ENCODE measurements at regions not wholly inside any gene's neighbourhood (a gene's known extent, or its start where the extent isn't known, plus 50 kb on each side); places are given as distances from the start of the nearest gene placed in this dataset.
"Not testable (repeated sequence)": the region's sequence is repeated elsewhere in the genome, so short reads cannot be mapped to it uniquely, and the experiment has no call there.

- H3K9me3 ChIP-seq (ENCODE audit: control insufficient read depth, insufficient read depth, low read depth, low read length), result no peaks in the 10 kb centered on the region
- no peaks in the 10 kb centered on the region for H3K36me3 ChIP-seq (ENCODE audit: control insufficient read depth, insufficient read depth, low read length)
- DNase-seq (ENCODE audit: low read depth in 2 of 2), result no peak
- TF ChIP-seq CTCF (conservative IDR thresholded peaks at IDR 0.05 in 1 of 2, IDR thresholded peaks at IDR 0.05 in 1 of 2; ENCODE audit: low read depth in 1 of 2, low read length in 2 of 2), result no peak
- TF ChIP-seq EZH2 (IDR thresholded peaks at IDR 0.05; ENCODE audit: low read length, missing control alignments), result no peak
- no peaks in the 10 kb centered on the region for H4K20me1 ChIP-seq (ENCODE audit: control insufficient read depth, extremely low read depth, insufficient read depth, low read length)
- no peaks in the 10 kb centered on the region for H3K27me3 ChIP-seq (ENCODE audit: control insufficient read depth, insufficient read depth, low read length)
- no peak overlapping the region for H3K4me3 ChIP-seq (replicated peaks in 1 of 4; ENCODE audit: control extremely low read depth in 1 of 4, insufficient read depth in 1 of 4, low read depth in 3 of 4, low read length in 4 of 4)
- H3K4me1 ChIP-seq (ENCODE audit: control insufficient read depth, extremely low read depth, insufficient read depth, low read length), result no peaks in the 10 kb centered on the region
- no peak overlapping the region for H2AFZ ChIP-seq (ENCODE audit: low read length)
- H3K4me2 ChIP-seq (ENCODE audit: extremely low read depth, insufficient read depth, low read length), result no peak overlapping the region
- H3K79me2 ChIP-seq (ENCODE audit: control insufficient read depth, insufficient read depth, low read length), result no peaks in the 10 kb centered on the region
- H3K9ac ChIP-seq (ENCODE audit: insufficient read depth, low read length), result no peak overlapping the region
- no peak overlapping the region for H3K27ac ChIP-seq (ENCODE audit: insufficient read depth, low read length)
These were observed 545.4 kb downstream of the CDH9 start for GRCh38 chr5:26492906-26493459.

GRCh38 chr5:26487553-26487952, 550.8 kb downstream of the CDH9 start:
- H4K20me1 ChIP-seq (ENCODE audit: control insufficient read depth, extremely low read depth, insufficient read depth, low read length), result no peaks in the 10 kb centered on the region
- DNase-seq (ENCODE audit: low read depth in 2 of 2), result no peak
- no peak overlapping the region for H3K27ac ChIP-seq (ENCODE audit: insufficient read depth, low read length)
- H3K9ac ChIP-seq (ENCODE audit: insufficient read depth, low read length), result no peak overlapping the region
- H3K79me2 ChIP-seq (ENCODE audit: control insufficient read depth, insufficient read depth, low read length), result no peaks in the 10 kb centered on the region
- no peaks in the 10 kb centered on the region for H3K4me1 ChIP-seq (ENCODE audit: control insufficient read depth, extremely low read depth, insufficient read depth, low read length)
- no peak overlapping the region for H2AFZ ChIP-seq (ENCODE audit: low read length)
- H3K9me3 ChIP-seq (ENCODE audit: control insufficient read depth, insufficient read depth, low read depth, low read length), result no peaks in the 10 kb centered on the region
- H3K36me3 ChIP-seq (ENCODE audit: control insufficient read depth, insufficient read depth, low read length), result no peaks in the 10 kb centered on the region
- H3K27me3 ChIP-seq (ENCODE audit: control insufficient read depth, insufficient read depth, low read length), result no peaks in the 10 kb centered on the region
- no peak overlapping the region for H3K4me2 ChIP-seq (ENCODE audit: extremely low read depth, insufficient read depth, low read length)
- no peak overlapping the region for H3K4me3 ChIP-seq (replicated peaks in 1 of 4; ENCODE audit: control extremely low read depth in 1 of 4, insufficient read depth in 1 of 4, low read depth in 3 of 4, low read length in 4 of 4)
- TF ChIP-seq EZH2 (IDR thresholded peaks at IDR 0.05; ENCODE audit: low read length, missing control alignments) (no peak), CTCF (conservative IDR thresholded peaks at IDR 0.05 in 1 of 2, IDR thresholded peaks at IDR 0.05 in 1 of 2; ENCODE audit: low read depth in 1 of 2, low read length in 2 of 2) (no peak)

- H3K9me3 ChIP-seq (ENCODE audit: control insufficient read depth, insufficient read depth, low read depth, low read length), result no peaks in the 10 kb centered on the region
- DNase-seq (ENCODE audit: low read depth in 2 of 2), result no peak
- no peak overlapping the region for H3K9ac ChIP-seq (ENCODE audit: insufficient read depth, low read length)
- H3K4me1 ChIP-seq (ENCODE audit: control insufficient read depth, extremely low read depth, insufficient read depth, low read length), result no peaks in the 10 kb centered on the region
- H3K4me2 ChIP-seq (ENCODE audit: extremely low read depth, insufficient read depth, low read length), result no peak overlapping the region
- H3K27me3 ChIP-seq (ENCODE audit: control insufficient read depth, insufficient read depth, low read length), result no peaks in the 10 kb centered on the region
- no peaks in the 10 kb centered on the region for H3K36me3 ChIP-seq (ENCODE audit: control insufficient read depth, insufficient read depth, low read length)
- TF ChIP-seq EZH2 (IDR thresholded peaks at IDR 0.05; ENCODE audit: low read length, missing control alignments) (no peak), CTCF (conservative IDR thresholded peaks at IDR 0.05 in 1 of 2, IDR thresholded peaks at IDR 0.05 in 1 of 2; ENCODE audit: low read depth in 1 of 2, low read length in 2 of 2) (no peak)
- H4K20me1 ChIP-seq (ENCODE audit: control insufficient read depth, extremely low read depth, insufficient read depth, low read length), result no peaks in the 10 kb centered on the region
- H3K79me2 ChIP-seq (ENCODE audit: control insufficient read depth, insufficient read depth, low read length), result no peaks in the 10 kb centered on the region
- no peak overlapping the region for H2AFZ ChIP-seq (ENCODE audit: low read length)
- no peak overlapping the region for H3K27ac ChIP-seq (ENCODE audit: insufficient read depth, low read length)
- H3K4me3 ChIP-seq (replicated peaks in 1 of 4; ENCODE audit: control extremely low read depth in 1 of 4, insufficient read depth in 1 of 4, low read depth in 3 of 4, low read length in 4 of 4), result no peak overlapping the region
These were observed 551.8 kb downstream of the CDH9 start for GRCh38 chr5:26486631-26487030.

GRCh38 chr5:26485146-26485860, 553.1 kb downstream of the CDH9 start:
- not testable (repeated sequence) for H3K4me2 ChIP-seq (ENCODE audit: extremely low read depth, insufficient read depth, low read length); H3K27me3 ChIP-seq (ENCODE audit: control insufficient read depth, insufficient read depth, low read length)

More at GRCh38 chr5:26485146-26485860, 553.1 kb downstream of the CDH9 start:
- not testable (repeated sequence) for H3K9ac ChIP-seq (ENCODE audit: insufficient read depth, low read length); H3K27ac ChIP-seq (ENCODE audit: insufficient read depth, low read length); H3K36me3 ChIP-seq (ENCODE audit: control insufficient read depth, insufficient read depth, low read length); H3K4me1 ChIP-seq (ENCODE audit: control insufficient read depth, extremely low read depth, insufficient read depth, low read length); H3K4me3 ChIP-seq (replicated peaks in 1 of 4; ENCODE audit: control extremely low read depth in 1 of 4, insufficient read depth in 1 of 4, low read depth in 3 of 4, low read length in 4 of 4); H3K79me2 ChIP-seq (ENCODE audit: control insufficient read depth, insufficient read depth, low read length); H4K20me1 ChIP-seq (ENCODE audit: control insufficient read depth, extremely low read depth, insufficient read depth, low read length); H3K9me3 ChIP-seq (ENCODE audit: control insufficient read depth, insufficient read depth, low read depth, low read length); DNase-seq (ENCODE audit: low read depth in 2 of 2); H2AFZ ChIP-seq (ENCODE audit: low read length)
